HepG2 (cell line): ENCODE measurements at regions not wholly inside any gene's neighbourhood (a gene's known extent, or its start where the extent isn't known, plus 50 kb on each side); places are given as distances from the start of the nearest gene placed in this dataset.

Experiments
- ZFP36L2 ChIP-seq: sonication (generic); formaldehyde crosslinking; IDR thresholded peaks from 2 replicates; pipeline ENCODE4 v1.4.0; 2020; ENCODE audit warnings: missing genetic modification reagents
- TF ChIP-seq, protein P1 (sequence below): sonication (generic); formaldehyde crosslinking; IDR thresholded peaks from 2 replicates; pipeline ENCODE4 v1.8.0; 2023; ENCODE audit warnings: mild to moderate bottlenecking, missing genetic modification reagents

GRCh38 chr6:26170951-26171841, 84.0 kb downstream of the HFE start:
- TF ChIP-seq, protein P1, sequence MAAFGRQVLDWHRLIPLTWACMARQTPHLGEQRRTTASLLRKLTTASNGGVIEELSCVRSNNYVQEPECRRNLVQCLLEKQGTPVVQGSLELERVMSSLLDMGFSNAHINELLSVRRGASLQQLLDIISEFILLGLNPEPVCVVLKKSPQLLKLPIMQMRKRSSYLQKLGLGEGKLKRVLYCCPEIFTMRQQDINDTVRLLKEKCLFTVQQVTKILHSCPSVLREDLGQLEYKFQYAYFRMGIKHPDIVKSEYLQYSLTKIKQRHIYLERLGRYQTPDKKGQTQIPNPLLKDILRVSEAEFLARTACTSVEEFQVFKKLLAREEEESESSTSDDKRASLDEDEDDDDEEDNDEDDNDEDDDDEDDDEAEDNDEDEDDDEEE (CRISPR knock-in tag) = no peak
- TF ChIP-seq ZFP36L2 (CRISPR knock-in tag) = no peak
